OCI-LY1 (cell line): ENCODE measurements at regions not wholly inside any gene's neighbourhood (a gene's known extent, or its start where the extent isn't known, plus 50 kb on each side); places are given as distances from the start of the nearest gene placed in this dataset.

Experiments used
- EZH2 ChIP-seq: fragments of 200-600 bp; sonication (generic), shearing (Covaris generic); IDR thresholded peaks from 2 replicates; pipeline ENCODE4 v1.8.0; 2017; ENCODE audit warnings: borderline replicate concordance, mixed run types, mild to moderate bottlenecking, antibody characterized with exemption, low read length, moderate library complexity, mixed read lengths
- TF ChIP-seq, protein P1 (sequence below): fragments of 200-600 bp; sonication (generic), shearing (Covaris generic); IDR thresholded peaks from 2 replicates; pipeline ENCODE4 v1.5.1; 2017; ENCODE audit warnings: mild to moderate bottlenecking, antibody characterized with exemption, low read length, moderate library complexity, mixed read lengths

DNA sequence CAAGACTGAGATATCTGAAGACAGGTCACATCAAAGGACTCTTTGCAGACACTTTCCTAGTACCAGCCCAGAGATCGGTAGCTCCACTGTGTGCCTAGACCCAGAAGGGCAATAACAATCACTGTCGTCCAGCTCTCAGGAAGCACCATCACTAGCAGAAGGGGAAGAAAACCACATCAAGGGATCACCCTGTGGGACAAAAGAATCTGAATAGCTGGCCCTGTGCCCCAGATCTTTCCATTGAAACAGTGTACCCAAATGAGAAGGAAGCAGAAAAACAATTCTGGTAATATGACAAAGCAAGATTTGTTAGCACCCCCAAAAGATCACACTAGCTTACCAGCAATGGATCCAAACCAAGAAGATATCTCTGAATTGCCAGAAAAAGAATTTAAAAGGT lies 404.4 kb upstream of the NECTIN3 start:
- TF ChIP-seq, protein P1, sequence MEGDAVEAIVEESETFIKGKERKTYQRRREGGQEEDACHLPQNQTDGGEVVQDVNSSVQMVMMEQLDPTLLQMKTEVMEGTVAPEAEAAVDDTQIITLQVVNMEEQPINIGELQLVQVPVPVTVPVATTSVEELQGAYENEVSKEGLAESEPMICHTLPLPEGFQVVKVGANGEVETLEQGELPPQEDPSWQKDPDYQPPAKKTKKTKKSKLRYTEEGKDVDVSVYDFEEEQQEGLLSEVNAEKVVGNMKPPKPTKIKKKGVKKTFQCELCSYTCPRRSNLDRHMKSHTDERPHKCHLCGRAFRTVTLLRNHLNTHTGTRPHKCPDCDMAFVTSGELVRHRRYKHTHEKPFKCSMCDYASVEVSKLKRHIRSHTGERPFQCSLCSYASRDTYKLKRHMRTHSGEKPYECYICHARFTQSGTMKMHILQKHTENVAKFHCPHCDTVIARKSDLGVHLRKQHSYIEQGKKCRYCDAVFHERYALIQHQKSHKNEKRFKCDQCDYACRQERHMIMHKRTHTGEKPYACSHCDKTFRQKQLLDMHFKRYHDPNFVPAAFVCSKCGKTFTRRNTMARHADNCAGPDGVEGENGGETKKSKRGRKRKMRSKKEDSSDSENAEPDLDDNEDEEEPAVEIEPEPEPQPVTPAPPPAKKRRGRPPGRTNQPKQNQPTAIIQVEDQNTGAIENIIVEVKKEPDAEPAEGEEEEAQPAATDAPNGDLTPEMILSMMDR, result no peak
- TF ChIP-seq EZH2, result no peak
